PC-3 (cell line): ENCODE measurements at regions not wholly inside any gene's neighbourhood (a gene's known extent, or its start where the extent isn't known, plus 50 kb on each side); places are given as distances from the start of the nearest gene placed in this dataset.

Source experiments
- ATAC-seq: fragments of 200-7000 bp; cut with Tn5 transposase; 2 replicates; pipeline ENCODE4 v1.9.1; 2020; ENCODE audit warnings: mild to moderate bottlenecking, moderate library complexity
- BruUV-seq: library from RNA; stranded (reverse); fragments of 400-500 nt; replicated peaks from 2 replicates; lab custom pipeline; 2021; lab: Mats Ljungman, UMichigan
- CTCF ChIA-PET: fragments of 300-600 bp; sonication (Branson Sonifier 250); formaldehyde crosslinking; loops from one replicate; lab custom pipeline; 2022; ENCODE audit warnings: antibody characterized with exemption; lab: Charles Lee
- POLR2A ChIA-PET: fragments of 300-600 bp; sonication (Branson Sonifier 250); formaldehyde crosslinking; loops from one replicate; lab custom pipeline; 2022; ENCODE audit warnings: antibody characterized with exemption; ENCODE audit not compliant: unreplicated experiment; lab: Charles Lee
- DNase-seq: peaks from one replicate; pipeline ENCODE4 v3.0.0-alpha.2; 2015
- H2AFZ ChIP-seq: fragments of 300-600 bp; sonication (generic); 2 replicates; pipeline ENCODE4 v1.6.0; 2016; ENCODE audit warnings: antibody characterized with exemption, low read length
- H3F3A ChIP-seq: fragments of 300-600 bp; sonication (generic); one replicate; pipeline ENCODE4 v1.6.0; 2017; ENCODE audit warnings: antibody characterized with exemption, low read length, control low read depth, mild to moderate bottlenecking; ENCODE audit not compliant: unreplicated experiment
- H3K27ac ChIP-seq: fragments of 300-600 bp; sonication (generic); 2 replicates; pipeline ENCODE4 v1.5.1; 2016; ENCODE audit warnings: mild to moderate bottlenecking, low read length
- H3K27me3 ChIP-seq: fragments of 300-600 bp; sonication (generic); 2 replicates; pipeline ENCODE4 v1.6.1; 2016; ENCODE audit warnings: low read length, mixed read lengths
- H3K36me3 ChIP-seq: fragments of 300-600 bp; sonication (generic); 2 replicates; pipeline ENCODE4 v1.6.1; 2016; ENCODE audit warnings: low read depth, mixed run types, low read length, mixed read lengths
- H3K4me1 ChIP-seq: fragments of 300-600 bp; sonication (generic); 2 replicates; pipeline ENCODE4 v1.5.1; 2016; ENCODE audit warnings: low read length; ENCODE audit not compliant: insufficient read depth
- H3K4me2 ChIP-seq: fragments of 300-600 bp; sonication (generic); 2 replicates; pipeline ENCODE4 v1.6.0; 2016; ENCODE audit warnings: low read length
- H3K4me3 ChIP-seq: fragments of 300-600 bp; sonication (generic); 2 replicates; pipeline ENCODE4 v1.5.1; 2016; ENCODE audit warnings: mild to moderate bottlenecking, low read length, mixed read lengths
- H3K79me2 ChIP-seq: fragments of 300-600 bp; sonication (generic); 2 replicates; pipeline ENCODE4 v1.6.1; 2017; ENCODE audit warnings: low read length, mixed read lengths
- H3K9ac ChIP-seq: fragments of 300-600 bp; sonication (generic); 2 replicates; pipeline ENCODE4 v1.6.0; 2016; ENCODE audit warnings: mild to moderate bottlenecking, low read length
- H3K9me2 ChIP-seq: fragments of 300-600 bp; sonication (generic); replicated peaks from 2 replicates; pipeline ENCODE4 v1.6.1; 2016; ENCODE audit warnings: mixed run types, low read length, mixed read lengths
- H3K9me3 ChIP-seq: fragments of 300-600 bp; sonication (generic); 2 replicates; pipeline ENCODE4 v1.6.1; 2016; ENCODE audit warnings: low read length, mixed read lengths
- H4K20me1 ChIP-seq: fragments of 300-600 bp; sonication (generic); 2 replicates; pipeline ENCODE4 v1.6.1; 2016; ENCODE audit warnings: low read length, mixed read lengths
- EZH2 ChIP-seq: fragments of 300-600 bp; sonication (generic); IDR thresholded peaks from one replicate; pipeline ENCODE4 v1.6.1; 2017; ENCODE audit warnings: antibody characterized with exemption, mild to moderate bottlenecking, low read length; ENCODE audit not compliant: unreplicated experiment
- EZH2phosphoT487 ChIP-seq: fragments of 300-600 bp; sonication (generic); IDR thresholded peaks from 2 replicates; pipeline ENCODE4 v1.6.1; 2018; ENCODE audit warnings: mild to moderate bottlenecking, antibody characterized with exemption, low read length, borderline replicate concordance
- intact Hi-C: fragments of 100-400 bp; cut with micrococcal nuclease; formaldehyde crosslinking; loops from 2 replicates; pipeline ENCODE4 v1.9.0; 2023
- TF ChIP-seq, protein P1 (sequence below): fragments of 300-600 bp; sonication (generic); conservative IDR thresholded peaks from 2 replicates; pipeline ENCODE4 v1.5.1; 2017; ENCODE audit warnings: antibody characterized with exemption, low read depth, mild to moderate bottlenecking, low read length

GRCh38 chr13:64770743-64771142, 2459.4 kb downstream of the PCDH9 start:
- Histone ChIP-seq H3K9ac (no peak overlapping the region), H3K4me3 (no peak overlapping the region), H3F3A (no peaks in the 10 kb centered on the region), H2AFZ (no peak overlapping the region), H3K9me3 (no peaks in the 10 kb centered on the region), H4K20me1 (no peaks in the 10 kb centered on the region), H3K27me3 (no peaks in the 10 kb centered on the region), H3K79me2 (no peaks in the 10 kb centered on the region), H3K4me1 (peaks cover 7% of the 10 kb centered on the region), H3K4me2 (no peak overlapping the region), H3K36me3 (no peaks in the 10 kb centered on the region), H3K9me2 (no peaks in the 10 kb centered on the region), H3K27ac (no peak overlapping the region)
- POLR2A ChIA-PET = no interaction called here
- intact Hi-C loops = loop anchor here (10.0 kb wide), 1 partner anchor 76 kb away; no protein-coding TSS in a partner anchor
- no peak for TF ChIP-seq EZH2
- TF ChIP-seq, protein P1, sequence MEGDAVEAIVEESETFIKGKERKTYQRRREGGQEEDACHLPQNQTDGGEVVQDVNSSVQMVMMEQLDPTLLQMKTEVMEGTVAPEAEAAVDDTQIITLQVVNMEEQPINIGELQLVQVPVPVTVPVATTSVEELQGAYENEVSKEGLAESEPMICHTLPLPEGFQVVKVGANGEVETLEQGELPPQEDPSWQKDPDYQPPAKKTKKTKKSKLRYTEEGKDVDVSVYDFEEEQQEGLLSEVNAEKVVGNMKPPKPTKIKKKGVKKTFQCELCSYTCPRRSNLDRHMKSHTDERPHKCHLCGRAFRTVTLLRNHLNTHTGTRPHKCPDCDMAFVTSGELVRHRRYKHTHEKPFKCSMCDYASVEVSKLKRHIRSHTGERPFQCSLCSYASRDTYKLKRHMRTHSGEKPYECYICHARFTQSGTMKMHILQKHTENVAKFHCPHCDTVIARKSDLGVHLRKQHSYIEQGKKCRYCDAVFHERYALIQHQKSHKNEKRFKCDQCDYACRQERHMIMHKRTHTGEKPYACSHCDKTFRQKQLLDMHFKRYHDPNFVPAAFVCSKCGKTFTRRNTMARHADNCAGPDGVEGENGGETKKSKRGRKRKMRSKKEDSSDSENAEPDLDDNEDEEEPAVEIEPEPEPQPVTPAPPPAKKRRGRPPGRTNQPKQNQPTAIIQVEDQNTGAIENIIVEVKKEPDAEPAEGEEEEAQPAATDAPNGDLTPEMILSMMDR = no peak
- no peak for TF ChIP-seq EZH2phosphoT487
- DNase-seq = no peak
- no peak for ATAC-seq
- CTCF ChIA-PET = no interaction called here
- no TSS peak for BruUV-seq

DNA sequence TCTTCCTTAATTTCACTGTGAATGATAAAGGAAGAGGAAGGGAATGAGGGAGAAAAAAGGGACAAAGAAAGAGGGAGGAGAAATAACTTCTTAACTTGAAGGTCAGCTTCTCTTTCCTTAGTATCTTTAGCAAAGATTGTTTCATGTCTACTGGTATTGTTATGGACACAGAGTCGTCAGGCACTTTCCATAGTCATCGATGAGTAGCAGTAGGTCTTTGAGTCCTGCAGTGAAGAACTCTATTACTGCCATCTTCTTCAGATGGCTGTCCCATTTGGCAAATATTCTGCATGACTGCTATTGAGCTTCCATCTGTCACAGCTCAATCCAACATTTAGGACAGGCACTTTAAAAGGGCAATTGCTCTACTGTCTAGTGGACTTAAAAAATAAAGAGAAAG, 2463.1 kb downstream of the PCDH9 start:
- Histone ChIP-seq H3K9me3 (no peaks in the 10 kb centered on the region), H3K4me3 (no peak overlapping the region), H4K20me1 (no peaks in the 10 kb centered on the region), H3K9me2 (no peaks in the 10 kb centered on the region), H3K79me2 (no peaks in the 10 kb centered on the region), H3K9ac (no peak overlapping the region), H2AFZ (no peak overlapping the region), H3F3A (no peaks in the 10 kb centered on the region), H3K4me1 (no peaks in the 10 kb centered on the region), H3K27ac (no peak overlapping the region), H3K4me2 (no peak overlapping the region), H3K27me3 (no peaks in the 10 kb centered on the region), H3K36me3 (no peaks in the 10 kb centered on the region)
- DNase-seq (no peak), ATAC-seq (no peak)
- ChIA-PET POLR2A (interaction anchor here (0.6 kb wide), 1 partner anchor 210 kb away, joined by 7 read pairs; no protein-coding TSS in a partner anchor), CTCF (no interaction called here)
- TF ChIP-seq, protein P1 = no peak
- no peak for TF ChIP-seq EZH2
- no peak for TF ChIP-seq EZH2phosphoT487
- BruUV-seq = no TSS peak
- intact Hi-C loops = no loop called here

- no TSS peak for BruUV-seq
- intact Hi-C loops = no loop called here
- no peak for DNase-seq
- no peak for ATAC-seq
- ChIA-PET POLR2A (no interaction called here), CTCF (no interaction called here)
- Histone ChIP-seq H2AFZ (no peak overlapping the region), H3K4me1 (no peaks in the 10 kb centered on the region), H3K9me2 (no peaks in the 10 kb centered on the region), H3K4me2 (no peak overlapping the region), H3K27ac (no peak overlapping the region), H3K4me3 (no peak overlapping the region), H4K20me1 (no peaks in the 10 kb centered on the region), H3K9ac (no peak overlapping the region), H3F3A (no peaks in the 10 kb centered on the region), H3K79me2 (no peaks in the 10 kb centered on the region), H3K36me3 (no peaks in the 10 kb centered on the region), H3K9me3 (no peaks in the 10 kb centered on the region), H3K27me3 (no peaks in the 10 kb centered on the region)
- TF ChIP-seq, protein P1 = no peak
- TF ChIP-seq EZH2phosphoT487 = no peak
- no peak for TF ChIP-seq EZH2
Observed at GRCh38 chr13:64765636-64766035, 2464.5 kb downstream of the PCDH9 start.
